H1 (cell line): ENCODE measurements at regions not wholly inside any gene's neighbourhood (a gene's known extent, or its start where the extent isn't known, plus 50 kb on each side); places are given as distances from the start of the nearest gene placed in this dataset.

Source experiments
- CTCF ChIA-PET: fragments of 300-600 bp; sonication (Branson Sonifier 250); formaldehyde crosslinking; loops from one replicate; lab custom pipeline; 2021; ENCODE audit not compliant: partially characterized antibody; lab: Charles Lee
- POLR2A ChIA-PET: fragments of 300-600 bp; sonication (Branson Sonifier 250); formaldehyde crosslinking; loops from one replicate; lab custom pipeline; 2021; ENCODE audit warnings: inconsistent platforms; ENCODE audit not compliant: partially characterized antibody; lab: Charles Lee
- DNase-seq, 2 experiments: peaks; one replicate each; pipeline versions ENCODE4 v3.0.0 to v3.0.0-alpha.2; 2010 to 2022; ENCODE audit warnings: low spot score in 2 of 2, low read depth in 1 of 2, mixed read lengths in 1 of 2
- FAIRE-seq: peaks from 2 replicates; lab custom pipeline; 2011; peaks lifted over from hg19 to GRCh38; lab: Jason Lieb, UNC
- H2AFZ ChIP-seq: 2 replicates; pipeline ENCODE4 v1.8.1; 2012; ENCODE audit warnings: low read length, inconsistent platforms
- H2AK5ac ChIP-seq: 2 replicates; pipeline ENCODE4 v1.6.1; 2013; ENCODE audit warnings: low read depth, low read length
- H2BK120ac ChIP-seq: replicated peaks from 2 replicates; pipeline ENCODE3; 2013; ENCODE audit warnings: low read depth, low read length, inconsistent platforms
- H2BK12ac ChIP-seq: 2 replicates; pipeline ENCODE4 v1.6.1; 2013; ENCODE audit warnings: low read depth, low read length
- H2BK15ac ChIP-seq: 2 replicates; pipeline ENCODE4 v1.6.1; 2013; ENCODE audit warnings: low read length
- H2BK20ac ChIP-seq: 2 replicates; pipeline ENCODE4 v1.6.1; 2013; ENCODE audit warnings: low read length
- H2BK5ac ChIP-seq: 2 replicates; pipeline ENCODE4 v1.6.1; 2013; ENCODE audit warnings: low read depth, low read length
- H3K14ac ChIP-seq: 2 replicates; pipeline ENCODE4 v1.6.1; 2013; ENCODE audit warnings: inconsistent platforms; ENCODE audit not compliant: insufficient read length
- H3K18ac ChIP-seq: 2 replicates; pipeline ENCODE4 v1.6.1; 2013; ENCODE audit warnings: low read length; ENCODE audit errors: extremely low read depth
- H3K23ac ChIP-seq: 2 replicates; pipeline ENCODE4 v1.6.1; 2013; ENCODE audit warnings: inconsistent platforms; ENCODE audit not compliant: insufficient read length
- H3K23me2 ChIP-seq: 2 replicates; pipeline ENCODE4 v1.6.1; 2013; ENCODE audit warnings: low read depth, low read length
- H3K27ac ChIP-seq: 2 replicates; pipeline ENCODE4 v1.6.1; 2011; ENCODE audit warnings: low read depth, low read length, inconsistent platforms
- H3K27me3 ChIP-seq, 4 experiments: replicated peaks in 1 of 4; 1 replicate in 1 of 4; 2 replicates in 3 of 4; pipeline versions ENCODE4 v1.6.1 to v1.8.1; 2011 to 2013; ENCODE audit warnings: low read length in 3 of 4, mild to moderate bottlenecking in 3 of 4, inconsistent platforms in 2 of 4, mixed read lengths in 2 of 4, moderate library complexity in 1 of 4; ENCODE audit not compliant: control insufficient read depth in 3 of 4, insufficient read depth in 3 of 4; ENCODE audit errors: extremely low read depth in 1 of 4
- H3K36me3 ChIP-seq, 4 experiments: 2 replicates each; pipeline versions ENCODE4 v1.6.1 to v1.8.1; 2011 to 2013; ENCODE audit warnings: mild to moderate bottlenecking in 4 of 4, low read length in 3 of 4, moderate library complexity in 2 of 4, control low read depth in 1 of 4, inconsistent platforms in 1 of 4; ENCODE audit not compliant: insufficient read depth in 4 of 4, control insufficient read depth in 2 of 4
- H3K4ac ChIP-seq: replicated peaks from 2 replicates; pipeline ENCODE3; 2013; ENCODE audit warnings: low read length, low read depth, mixed read lengths, inconsistent platforms; ENCODE audit not compliant: insufficient read length
- H3K4me1 ChIP-seq, 4 experiments: replicated peaks in 1 of 4; 1 replicate in 1 of 4; 2 replicates in 3 of 4; pipeline versions ENCODE4 v1.6.1 to v1.8.1; 2011 to 2013; ENCODE audit warnings: low read length in 3 of 4, inconsistent platforms in 2 of 4, mixed read lengths in 1 of 4; ENCODE audit not compliant: insufficient read depth in 4 of 4, control insufficient read depth in 3 of 4
- H3K4me2 ChIP-seq, 2 experiments: 2 replicates each; pipeline versions ENCODE4 v1.6.1 to v1.8.1; 2011 to 2013; ENCODE audit warnings: low read depth in 2 of 2, low read length in 2 of 2, control low read depth in 1 of 2, inconsistent platforms in 1 of 2, mild to moderate bottlenecking in 1 of 2; ENCODE audit not compliant: insufficient read depth in 1 of 2
- H3K4me3 ChIP-seq, 4 experiments: fragments of 200-600, 300-600 bp in 1 of 4; sonication (generic), shearing (Covaris generic), sonication (Bioruptor Twin) in 1 of 4; 2 replicates each; pipeline versions ENCODE4 v1.5.1 to v1.8.1; 2011 to 2016; ENCODE audit warnings: low read length in 4 of 4, low read depth in 3 of 4, control low read depth in 2 of 4, inconsistent platforms in 2 of 4, mild to moderate bottlenecking in 2 of 4, mixed read lengths in 1 of 4, moderate library complexity in 1 of 4; ENCODE audit not compliant: insufficient read depth in 2 of 4; ENCODE audit errors: extremely low read depth in 1 of 4
- H3K56ac ChIP-seq: replicated peaks from 2 replicates; pipeline ENCODE3; 2013; ENCODE audit warnings: low read depth, mild to moderate bottlenecking, mixed read lengths, low read length, inconsistent platforms; ENCODE audit not compliant: insufficient read length
- H3K79me1 ChIP-seq: 2 replicates; pipeline ENCODE4 v1.6.1; 2013; ENCODE audit warnings: low read depth, low read length, control low read depth
- H3K79me2 ChIP-seq, 2 experiments: 2 replicates each; pipeline versions ENCODE4 v1.6.1 to v1.8.1; 2012 to 2013; ENCODE audit warnings: low read length in 2 of 2, mild to moderate bottlenecking in 2 of 2, inconsistent platforms in 1 of 2; ENCODE audit not compliant: insufficient read depth in 2 of 2, control insufficient read depth in 1 of 2
- H3K9ac ChIP-seq, 4 experiments: replicated peaks in 1 of 4; 1 replicate in 1 of 4; 2 replicates in 3 of 4; pipeline versions ENCODE4 v1.6.1 to v1.8.1; 2011 to 2013; ENCODE audit warnings: low read depth in 3 of 4, low read length in 3 of 4, control low read depth in 2 of 4, mild to moderate bottlenecking in 2 of 4, moderate library complexity in 2 of 4, inconsistent platforms in 1 of 4; ENCODE audit errors: extremely low read depth in 1 of 4
- H3K9me3 ChIP-seq, 2 experiments: 2 replicates each; pipeline versions ENCODE4 v1.6.1 to v1.8.1; 2012 to 2013; ENCODE audit warnings: mild to moderate bottlenecking in 2 of 2, moderate library complexity in 2 of 2, control low read depth in 1 of 2, inconsistent platforms in 1 of 2, low read depth in 1 of 2, low read length in 1 of 2, mixed read lengths in 1 of 2; ENCODE audit not compliant: insufficient read depth in 2 of 2
- H4K20me1 ChIP-seq, 2 experiments: replicated peaks in 1 of 2; 2 replicates each; pipeline versions ENCODE3 to v1.8.1; 2011 to 2013; ENCODE audit warnings: inconsistent platforms in 2 of 2, low read length in 2 of 2, mild to moderate bottlenecking in 1 of 2; ENCODE audit not compliant: insufficient read depth in 2 of 2, control insufficient read depth in 1 of 2
- H4K5ac ChIP-seq: 2 replicates; pipeline ENCODE4 v1.6.1; 2013; ENCODE audit warnings: low read length, low read depth, mixed read lengths, inconsistent platforms; ENCODE audit not compliant: insufficient read length
- H4K8ac ChIP-seq: 2 replicates; pipeline ENCODE4 v1.8.0; 2013; ENCODE audit warnings: mild to moderate bottlenecking, moderate library complexity, low read length, inconsistent platforms; ENCODE audit not compliant: insufficient read depth; ENCODE audit errors: extremely low read depth
- H4K91ac ChIP-seq: replicated peaks from 2 replicates; pipeline ENCODE3; 2013; ENCODE audit warnings: low read length, mixed read lengths, inconsistent platforms; ENCODE audit not compliant: insufficient read length
- CBX5 ChIP-seq: fragments of 300-800, 300-1000 bp; sonication (generic); IDR thresholded peaks from 2 replicates; pipeline ENCODE4 v1.7.1; 2016; ENCODE audit warnings: antibody characterized with exemption, low read length, low read depth
- MAFK ChIP-seq: IDR thresholded peaks from 2 replicates; pipeline ENCODE4 v1.6.1; 2012; ENCODE audit warnings: low read depth, mild to moderate bottlenecking, improper control_type of control experiment, low read length
- RXRA ChIP-seq: IDR thresholded peaks from 2 replicates; pipeline ENCODE4 v1.6.1; 2011; ENCODE audit warnings: low read depth, mild to moderate bottlenecking, low read length, moderate library complexity; ENCODE audit not compliant: insufficient read depth
- SP2 ChIP-seq: IDR thresholded peaks from 2 replicates; pipeline ENCODE4 v1.6.1; 2012; ENCODE audit warnings: mild to moderate bottlenecking, low read length, inconsistent platforms
- SP4 ChIP-seq: IDR thresholded peaks from 2 replicates; pipeline ENCODE4 v1.6.1; 2012; ENCODE audit warnings: low read length, inconsistent platforms
- TCF12 ChIP-seq: IDR thresholded peaks from 2 replicates; pipeline ENCODE4 v1.6.1; 2011; ENCODE audit warnings: low read depth, mild to moderate bottlenecking, low read length
- WGBS, 2 experiments: shearing (Covaris generic) in 1 of 2; methylation state at CpG; one replicate each; pipeline versions ENCODE4 v1.1.6 to v1.1.7; 2013 to 2015; ENCODE audit warnings: low lambda C conversion rate in 2 of 2, mixed read lengths in 2 of 2, inconsistent platforms in 1 of 2, low coverage in 1 of 2, missing lambda C conversion rate in 1 of 2; ENCODE audit not compliant: insufficient replicate concordance in 2 of 2, insufficient coverage in 1 of 2, insufficient read length in 1 of 2; ENCODE audit errors: extremely low coverage in 1 of 2, missing lambda C conversion rate in 1 of 2; 5-methylcytosine and 5-hydroxymethylcytosine counted together
- TF ChIP-seq, protein P1 (sequence below): IDR thresholded peaks from 2 replicates; pipeline ENCODE4 v1.6.1; 2012; ENCODE audit warnings: inconsistent platforms

DNA sequence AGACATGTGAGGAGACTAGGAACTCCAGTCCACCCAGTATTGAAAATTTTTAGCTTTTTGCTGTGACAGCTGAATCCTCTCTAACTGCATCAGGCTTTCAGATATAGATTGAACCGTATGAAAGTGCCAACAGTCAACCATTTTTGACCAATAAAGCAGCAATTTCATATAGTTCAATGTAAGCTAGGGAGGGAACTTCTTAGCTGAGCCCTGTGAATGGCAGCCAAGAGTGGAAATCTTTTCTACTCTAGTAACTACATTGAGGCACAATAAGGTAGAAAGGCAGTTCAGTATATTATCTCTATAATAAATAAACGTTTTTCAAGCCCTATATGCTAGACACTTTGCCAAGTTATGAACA is 96.3 kb upstream of the TANK start:
- Histone ChIP-seq H3K79me1 (no peaks in the 10 kb centered on the region), H2AK5ac (no peak overlapping the region), H3K9ac (no peak overlapping the region), H2BK5ac (no peak overlapping the region), H3K36me3 (no peaks in the 10 kb centered on the region), H3K23me2 (no peaks in the 10 kb centered on the region), H2BK20ac (no peak overlapping the region), H3K27ac (no peak overlapping the region), H2BK12ac (no peak overlapping the region), H3K4me1 (peaks cover 0 to 5% (median 0%) of the 10 kb centered on the region in 4 experiments; a peak in 2 of 7 replicates), H4K91ac (no peak overlapping the region), H3K14ac (no peak overlapping the region), H3K4me2 (no peak overlapping the region), H2AFZ (peak overlapping the region; percentile 54; the same call in 1 of the 2 replicates), H3K4me3 (no peak overlapping the region), H3K23ac (no peak overlapping the region), H4K5ac (no peak overlapping the region), H3K79me2 (no peaks in the 10 kb centered on the region), H2BK120ac (no peak overlapping the region), H4K20me1 (no peaks in the 10 kb centered on the region), H3K27me3 (no peaks in the 10 kb centered on the region), H3K56ac (no peak overlapping the region), H4K8ac (no peak overlapping the region), H3K4ac (no peak overlapping the region), H3K18ac (no peak overlapping the region), H3K9me3 (no peaks in the 10 kb centered on the region), H2BK15ac (no peak overlapping the region)
- 15% methylated on average over 2 of the region's 2 CpGs; no CpG with 5 or more reads in 1 of the 2 experiments for WGBS, 2 experiments
- CTCF ChIA-PET = interaction anchor here (0.5 to 6.6 kb wide), 56 partner anchors 8 to 1256 kb away, joined by 3 to 56 read pairs (median 4); no protein-coding TSS in a partner anchor
- no peak for DNase-seq
- POLR2A ChIA-PET = no interaction called here
- FAIRE-seq = no peak
- TF ChIP-seq, protein P1, sequence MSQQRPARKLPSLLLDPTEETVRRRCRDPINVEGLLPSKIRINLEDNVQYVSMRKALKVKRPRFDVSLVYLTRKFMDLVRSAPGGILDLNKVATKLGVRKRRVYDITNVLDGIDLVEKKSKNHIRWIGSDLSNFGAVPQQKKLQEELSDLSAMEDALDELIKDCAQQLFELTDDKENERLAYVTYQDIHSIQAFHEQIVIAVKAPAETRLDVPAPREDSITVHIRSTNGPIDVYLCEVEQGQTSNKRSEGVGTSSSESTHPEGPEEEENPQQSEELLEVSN = no peak
- TF ChIP-seq SP2 (no peak), TCF12 (no peak), MAFK (no peak), SP4 (no peak), CBX5 (no peak), RXRA (no peak)
